D341Med (cell line): ENCODE measurements at regions not wholly inside any gene's neighbourhood (a gene's known extent, or its start where the extent isn't known, plus 50 kb on each side); places are given as distances from the start of the nearest gene placed in this dataset.
A peak's percentile ranks its signal among the peaks of the same experiment; 100 is the strongest.
"Not testable (repeated sequence)": the region's sequence is repeated elsewhere in the genome, so short reads cannot be mapped to it uniquely, and the experiment has no call there.

Experiments
- DNase-seq: peaks from one replicate; pipeline ENCODE4 v3.0.0; 2012; ENCODE audit warnings: low spot score

DNA sequence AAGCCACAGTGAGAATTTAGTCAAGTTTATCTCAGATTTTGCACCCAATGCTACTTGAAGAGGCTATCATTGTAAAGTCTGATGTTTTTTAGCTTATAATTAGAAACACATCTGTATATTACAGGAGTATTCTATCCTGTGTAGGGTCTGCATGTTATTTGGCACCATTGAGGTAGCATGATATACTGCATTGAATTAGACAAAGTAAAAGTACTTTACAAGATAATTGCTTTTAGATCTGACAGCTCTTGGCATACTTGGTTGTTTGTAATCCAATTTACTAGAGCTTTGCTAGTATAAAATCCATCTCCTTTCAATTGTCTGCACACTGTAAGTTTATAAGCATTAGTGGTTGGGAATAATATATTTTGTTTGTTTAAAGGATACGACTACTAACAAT, 714.3 kb downstream of the ANKRD7 start:
- DNase-seq: no peak

DNA sequence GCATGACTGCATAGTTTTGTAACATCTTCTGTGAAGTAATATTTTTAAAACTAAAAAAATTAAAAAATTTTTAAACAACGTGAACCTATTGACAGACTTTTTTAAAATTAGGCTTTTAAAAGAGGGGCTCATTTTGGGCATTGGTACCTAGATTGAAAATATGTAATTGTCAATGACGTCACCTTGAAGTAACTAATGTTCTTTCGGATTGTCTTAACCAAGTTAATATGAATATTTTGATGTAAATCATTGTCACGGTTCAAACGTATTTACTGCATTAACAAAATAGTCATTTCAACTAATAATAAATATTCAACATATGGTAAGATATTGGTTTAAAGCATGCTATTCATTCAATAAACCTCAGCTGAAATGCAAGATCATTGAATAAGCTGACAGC, 719.8 kb downstream of the ANKRD7 start:
- DNase-seq: no peak

DNA sequence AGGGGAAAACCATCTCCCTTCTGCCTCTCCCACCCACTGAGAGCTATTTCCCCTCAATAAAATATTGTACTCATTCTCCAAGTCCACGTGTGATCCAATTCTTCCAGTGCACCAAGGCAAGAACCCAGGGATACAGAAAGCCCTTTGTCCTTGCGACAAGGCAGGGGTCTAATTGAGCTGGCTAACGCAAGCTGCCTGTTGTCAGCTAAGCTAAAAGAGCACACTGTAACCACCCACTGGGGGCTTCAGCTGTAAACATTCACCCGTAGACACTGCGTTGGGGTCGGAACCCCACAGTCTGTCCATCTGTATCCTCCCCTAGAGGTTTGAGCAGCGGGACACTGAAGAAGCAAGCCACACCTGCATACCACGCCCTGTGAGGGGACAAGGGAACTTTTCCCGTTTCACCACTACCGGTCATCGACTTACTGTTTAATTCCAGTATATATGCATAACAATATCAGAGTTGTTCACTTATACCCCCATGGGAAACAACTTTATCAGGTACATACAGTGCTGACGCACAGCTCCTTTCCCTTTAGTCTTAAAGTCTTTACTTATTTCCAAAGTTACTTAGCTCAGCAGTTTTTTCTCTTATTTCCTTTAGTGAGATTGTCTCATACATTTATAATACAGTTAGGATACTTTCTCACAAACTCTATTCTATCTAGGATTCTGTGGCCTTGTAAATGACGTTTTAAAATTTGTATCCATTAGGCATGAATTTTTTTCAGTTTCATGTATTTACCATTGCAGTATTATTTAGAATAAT, 721.6 kb downstream of the ANKRD7 start:
- DNase-seq: no peak

DNA sequence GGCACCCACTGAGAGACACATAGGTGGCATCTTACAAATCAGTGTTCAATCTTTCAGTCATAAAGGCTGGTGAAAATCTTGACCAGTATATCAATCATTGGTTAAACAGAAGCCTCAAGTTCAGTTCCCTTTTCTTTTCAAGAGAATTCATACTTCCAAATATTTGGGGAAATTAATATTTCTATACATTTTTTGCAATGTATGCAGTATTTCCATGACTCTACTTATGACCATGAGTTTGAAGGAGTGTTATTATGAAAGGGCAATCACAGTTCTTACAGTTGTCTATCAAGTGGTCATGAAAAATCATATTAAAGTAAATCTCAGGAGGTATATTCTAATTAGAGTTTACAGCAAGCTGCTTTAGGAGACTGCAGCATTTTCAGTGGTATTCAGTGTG, 724.0 kb downstream of the ANKRD7 start:
- no peak for DNase-seq

DNA sequence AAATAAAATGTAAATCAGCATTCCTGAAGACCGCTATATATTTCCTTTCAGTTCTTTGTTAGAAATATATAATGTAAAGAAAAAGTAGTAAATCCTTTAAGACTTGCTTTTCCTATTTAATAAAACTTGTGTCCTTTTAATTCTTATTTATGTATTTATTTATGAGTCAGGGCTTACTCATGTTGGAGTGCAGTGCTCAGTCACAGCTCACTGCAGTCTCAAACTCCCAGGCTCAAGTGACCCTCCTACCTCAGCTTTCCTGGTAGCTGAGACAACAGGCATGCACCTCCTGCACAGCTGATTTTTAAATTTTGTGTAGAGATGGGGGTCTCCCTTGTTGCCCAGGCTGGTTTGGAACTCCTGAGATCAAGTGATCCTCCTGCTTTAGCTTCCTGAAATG, 724.5 kb downstream of the ANKRD7 start:
- no peak for DNase-seq

DNA sequence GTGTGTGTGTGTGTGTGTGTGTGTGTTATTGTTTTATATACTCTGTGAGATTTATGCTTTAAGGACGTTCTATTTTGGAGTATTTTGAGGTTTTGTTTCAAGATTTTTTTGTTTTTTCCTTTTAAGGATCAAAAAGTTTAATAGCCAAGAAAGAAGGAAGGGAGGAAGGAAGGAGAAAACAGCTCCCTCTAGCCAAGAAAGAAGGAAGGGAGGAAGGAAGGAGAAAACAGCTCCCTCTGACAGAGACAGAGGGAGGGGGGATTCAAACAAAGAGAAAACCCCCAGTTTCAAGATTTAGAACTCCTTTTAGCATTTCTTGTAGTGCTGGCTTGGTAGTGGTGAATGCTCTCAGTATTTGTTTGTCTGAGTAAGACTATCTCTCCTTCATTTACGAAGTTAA, 731.8 kb downstream of the ANKRD7 start:
- DNase-seq: not testable (repeated sequence)

DNA sequence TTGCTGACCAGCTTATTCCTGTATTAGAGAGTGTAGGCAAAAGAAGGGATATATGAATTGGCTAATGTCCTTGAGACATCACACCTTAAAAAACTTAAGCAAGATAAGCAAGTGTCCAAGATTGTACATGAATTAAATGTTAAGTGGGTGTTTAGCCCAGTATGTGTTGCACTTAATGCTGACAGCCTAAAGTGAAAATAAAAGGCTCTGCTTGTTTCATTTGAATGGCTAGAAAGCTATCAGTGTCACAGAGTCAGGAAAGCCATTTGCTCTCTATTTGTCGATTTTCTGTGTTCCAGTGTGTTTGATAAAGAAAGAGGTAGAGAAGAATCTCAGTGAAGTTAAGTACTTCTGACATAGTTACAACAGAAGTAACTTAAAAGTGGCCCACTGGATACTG, 744.9 kb downstream of the ANKRD7 start:
- no peak for DNase-seq

DNA sequence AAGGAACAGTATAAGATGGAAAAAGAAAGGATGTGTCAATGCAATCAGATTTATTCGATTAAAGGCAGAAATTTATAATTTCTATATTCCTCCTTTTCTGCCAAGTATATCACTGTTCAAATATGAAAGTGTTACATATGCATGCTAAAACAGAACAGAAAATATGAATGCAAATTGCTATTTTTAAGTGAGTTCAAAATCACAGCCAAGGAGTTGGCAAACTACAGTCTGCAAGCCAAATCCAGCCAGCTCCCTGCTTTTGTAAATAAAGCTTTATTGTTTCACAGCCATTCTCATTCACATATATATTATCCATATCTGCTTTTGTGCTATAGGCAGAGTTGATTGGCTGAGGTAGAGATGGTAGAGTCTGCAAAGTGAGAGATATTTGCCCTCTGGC, 747.2 kb downstream of the ANKRD7 start:
- DNase-seq: no peak

DNA sequence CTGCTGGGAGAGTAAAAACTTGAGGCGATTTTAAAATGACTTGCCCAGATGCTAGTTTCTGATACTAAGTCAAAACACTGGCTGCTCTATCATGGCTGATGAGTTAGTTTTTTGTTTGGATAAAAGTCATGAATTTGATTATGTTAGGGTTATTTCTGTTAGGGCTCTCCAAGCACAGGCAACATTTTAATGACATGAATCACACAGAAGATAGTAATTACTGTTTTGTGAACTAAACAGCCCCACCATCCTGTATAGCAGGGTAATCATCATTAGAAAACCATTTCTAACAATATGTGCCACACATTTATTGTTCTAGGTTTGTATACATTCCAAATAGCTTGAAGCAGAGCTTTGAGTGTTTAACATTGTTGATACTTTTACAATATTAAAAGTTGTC, 750.3 kb downstream of the ANKRD7 start:
- DNase-seq: no peak

DNA sequence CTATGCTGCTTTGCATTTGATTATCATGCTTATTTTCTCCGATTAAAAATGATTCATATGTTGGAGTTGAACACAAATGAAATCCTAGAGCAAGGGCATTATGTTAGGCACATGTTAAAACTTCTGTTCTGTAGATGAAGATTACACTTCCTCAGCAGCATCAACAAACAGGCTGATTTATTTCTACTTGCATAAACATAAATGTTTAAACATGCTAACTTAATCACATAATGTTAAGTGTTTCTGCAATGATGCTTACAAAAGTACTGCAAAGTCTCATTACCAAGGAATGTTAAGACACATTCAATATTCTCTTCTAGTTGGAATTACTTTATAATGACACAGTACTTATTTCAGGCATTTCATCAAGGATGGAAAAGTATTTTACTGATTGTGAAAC, 770.8 kb downstream of the ANKRD7 start:
- no peak for DNase-seq

DNA sequence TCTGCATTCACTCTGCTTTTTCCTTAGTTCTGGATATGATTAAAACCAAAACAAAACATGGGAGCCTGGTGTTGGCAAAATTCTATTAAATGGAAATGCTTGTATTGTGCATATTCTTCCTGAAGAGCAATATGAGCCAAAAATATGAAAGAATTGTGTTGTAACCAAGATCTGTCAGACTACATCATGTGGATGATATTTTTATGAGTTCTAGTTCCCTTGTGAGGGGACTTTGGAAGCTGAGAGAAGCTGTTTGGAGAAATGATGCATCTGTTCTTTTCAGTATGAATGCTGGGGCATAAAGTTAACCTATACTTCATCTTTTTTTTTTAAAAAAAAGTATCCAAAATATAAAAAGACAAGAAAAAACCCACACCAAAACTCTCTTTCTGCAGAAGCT, 782.7 kb downstream of the ANKRD7 start:
- no peak for DNase-seq

DNA sequence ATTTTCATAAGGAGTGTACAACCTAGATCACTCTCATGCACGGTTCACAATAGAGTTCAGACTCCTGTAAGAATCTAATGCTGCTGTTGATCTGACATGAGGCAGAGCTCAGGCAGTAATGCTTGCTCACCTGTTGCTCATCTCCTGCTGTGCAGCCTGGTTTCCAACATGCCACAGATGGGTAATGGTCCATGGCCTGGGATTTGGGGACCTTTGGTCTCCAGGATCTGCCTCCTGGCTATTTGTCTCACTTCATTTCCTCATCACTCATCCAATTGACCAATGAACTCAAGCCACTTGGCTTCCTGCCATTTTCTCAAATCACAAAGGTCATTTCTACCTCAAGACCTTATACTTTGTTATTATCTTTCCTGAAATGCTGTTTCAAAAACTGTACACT, 786.1 kb downstream of the ANKRD7 start:
- DNase-seq: no peak

DNA sequence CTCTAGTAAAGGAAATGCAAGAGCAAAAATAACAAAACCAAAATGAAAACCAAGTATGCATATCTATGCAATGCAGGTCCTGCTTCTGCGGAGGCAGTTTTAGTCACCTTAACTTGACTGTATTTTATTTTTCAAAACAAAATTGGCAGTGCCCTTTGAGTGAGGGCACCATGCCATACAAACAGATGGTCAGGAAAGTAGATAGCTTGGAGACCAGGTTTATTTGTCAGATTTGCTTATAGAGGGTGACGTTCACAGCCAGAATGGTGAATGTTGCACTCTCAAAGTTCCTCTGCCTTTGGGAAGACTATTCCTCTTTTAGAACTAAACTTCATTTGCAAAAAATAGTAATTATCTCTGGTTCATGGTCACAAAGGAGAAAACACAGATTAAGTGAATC, 801.9 kb downstream of the ANKRD7 start:
- no peak for DNase-seq

DNA sequence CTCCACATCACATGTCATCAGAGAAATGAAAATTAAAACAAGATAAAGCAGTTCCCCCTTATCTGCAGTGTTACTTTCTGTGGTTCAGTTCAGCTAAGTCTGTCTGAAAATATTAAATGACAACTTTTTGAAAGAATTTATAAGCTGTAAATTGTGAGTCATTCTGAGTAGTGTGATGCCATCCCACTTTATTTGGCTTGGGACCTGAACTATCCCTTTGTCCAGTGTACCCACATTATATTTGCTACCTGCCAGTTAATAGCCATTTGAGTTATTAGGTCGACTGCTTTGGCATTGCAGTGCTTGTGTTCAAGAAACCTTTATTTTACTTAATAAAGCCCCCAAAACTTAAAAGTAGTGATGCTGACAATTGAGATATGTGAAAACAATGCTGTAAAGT, 804.2 kb downstream of the ANKRD7 start:
- DNase-seq: no peak

DNA sequence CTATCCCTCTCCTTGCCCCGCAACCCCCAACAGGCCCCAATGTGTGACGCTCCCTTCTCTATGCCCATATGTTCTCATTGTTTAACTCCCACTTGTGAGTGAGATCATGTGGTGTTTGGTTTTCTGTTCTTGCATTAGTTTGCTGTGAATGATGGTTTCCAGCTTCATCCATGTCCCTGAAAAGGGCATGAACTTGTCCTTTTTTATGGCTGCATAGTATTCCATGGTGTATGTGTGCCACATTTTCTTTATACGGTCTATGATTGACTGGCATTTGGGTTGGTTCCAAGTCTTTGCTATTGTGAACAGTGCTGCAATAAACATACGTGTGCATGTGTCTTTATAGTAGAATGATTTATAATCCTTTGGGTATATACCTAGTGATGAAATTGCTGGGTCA, 807.6 kb downstream of the ANKRD7 start:
- not testable (repeated sequence) for DNase-seq

DNA sequence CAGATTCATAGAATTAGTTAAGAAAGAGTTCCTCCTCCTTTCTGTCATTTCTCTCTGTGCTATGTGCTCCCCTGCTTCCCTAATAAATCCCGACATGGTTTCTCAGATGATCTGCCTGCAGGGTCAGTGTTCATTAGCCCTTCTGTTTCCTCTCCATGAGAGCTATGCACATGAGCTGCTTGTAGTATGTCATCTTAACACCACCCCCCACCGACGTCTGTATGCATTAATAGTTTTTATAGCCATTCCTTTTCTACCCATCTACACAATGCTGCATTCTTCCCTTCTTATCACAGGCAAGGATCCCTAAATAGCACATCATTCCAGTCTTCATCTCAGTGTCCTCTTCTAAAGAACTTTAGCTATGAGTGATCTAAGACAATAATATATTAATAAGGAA, 809.1 kb downstream of the ANKRD7 start:
- no peak for DNase-seq

DNA sequence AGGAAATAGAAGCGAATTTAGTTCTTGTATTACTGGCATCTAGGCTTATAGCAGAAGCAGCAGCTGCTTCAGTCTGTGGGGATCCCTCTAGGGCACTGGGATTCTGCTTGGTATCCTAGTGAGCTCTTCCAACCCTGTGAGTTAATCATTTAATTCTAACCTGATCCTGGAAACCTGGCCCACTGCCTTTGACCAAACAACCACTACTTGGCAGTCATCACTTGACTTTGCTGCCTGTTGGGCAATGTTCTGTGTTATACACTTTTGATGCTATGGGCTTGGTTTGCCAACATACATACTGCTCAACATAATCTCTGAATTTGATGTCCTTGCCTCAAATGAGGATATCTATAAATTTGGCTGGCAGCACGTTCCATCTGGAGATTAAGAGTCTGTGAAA, 813.4 kb downstream of the ANKRD7 start:
- peak; percentile 62 for DNase-seq

DNA sequence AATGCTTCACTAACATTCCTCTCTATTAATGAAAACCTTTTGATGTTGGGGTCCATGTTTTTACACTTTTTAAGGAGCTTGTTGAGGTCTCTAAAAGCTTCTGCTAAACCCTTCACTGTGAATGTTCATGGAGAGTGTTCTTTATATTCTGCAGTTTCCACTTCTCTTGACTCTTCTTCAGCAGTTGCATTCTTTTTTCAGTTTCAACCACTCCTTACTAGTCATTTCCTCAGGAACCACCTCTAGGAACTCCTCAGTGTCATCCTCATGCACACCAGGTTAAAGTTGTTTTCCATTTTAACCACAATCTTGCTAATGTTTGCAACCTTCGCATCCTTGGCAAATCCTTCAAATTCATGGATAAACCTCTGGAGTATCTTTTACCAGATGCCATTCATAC, 821.6 kb downstream of the ANKRD7 start:
- no peak for DNase-seq

DNA sequence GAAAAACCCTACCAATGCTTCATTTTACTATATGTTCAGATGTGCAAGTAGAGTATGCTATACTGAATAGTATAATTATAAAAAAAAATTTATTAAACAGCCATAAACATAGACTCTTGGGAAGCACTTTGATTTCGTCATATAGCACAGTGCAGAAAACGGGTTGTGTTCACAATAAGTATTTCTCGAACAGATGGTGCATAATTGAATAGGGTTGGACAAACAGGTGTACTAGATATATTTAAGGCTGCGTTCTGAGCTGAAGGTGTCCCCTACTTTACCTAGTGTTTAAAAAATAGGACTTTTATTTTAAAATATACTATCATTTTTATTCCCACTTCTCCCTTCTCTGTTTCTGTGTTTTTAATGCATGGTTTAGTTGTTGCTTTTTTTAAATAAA, 841.5 kb downstream of the ANKRD7 start:
- no peak for DNase-seq

DNA sequence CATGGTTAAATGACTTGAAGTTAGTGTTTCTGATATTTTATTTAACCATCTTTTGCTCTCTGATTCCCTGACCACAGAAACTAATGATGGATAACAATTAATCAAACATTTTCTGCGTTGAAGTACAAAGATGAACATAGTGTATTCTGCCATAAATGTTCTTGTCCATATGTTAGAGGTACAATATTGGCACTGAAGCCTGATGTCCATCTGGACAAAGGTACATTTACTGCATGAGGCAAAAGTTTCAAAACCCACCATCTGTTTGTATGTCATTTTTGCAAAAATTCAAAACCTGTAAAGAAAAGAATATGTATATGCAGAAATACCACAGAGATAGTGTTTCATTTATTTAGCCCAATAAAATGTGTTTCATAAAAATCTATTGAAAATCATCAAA, 861.5 kb downstream of the ANKRD7 start:
- DNase-seq: no peak

DNA sequence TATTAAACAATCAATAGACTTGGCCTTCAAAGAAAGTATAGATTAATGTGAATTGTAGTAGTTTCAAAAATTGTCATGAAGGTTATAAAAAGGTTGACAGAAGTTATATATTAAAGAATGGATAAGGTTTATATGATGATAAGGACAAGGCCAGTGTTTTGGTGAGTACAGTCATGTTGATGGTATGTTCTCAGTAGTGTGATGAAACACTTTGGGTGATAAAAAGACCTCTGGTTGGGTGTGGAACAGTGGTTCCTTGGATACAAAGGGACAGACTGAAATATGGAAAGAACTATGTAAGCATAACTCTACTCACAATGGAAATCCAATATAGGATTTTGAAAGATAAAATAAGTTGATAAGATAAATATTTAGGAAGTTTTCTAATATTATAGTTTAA, 866.3 kb downstream of the ANKRD7 start:
- no peak for DNase-seq

DNA sequence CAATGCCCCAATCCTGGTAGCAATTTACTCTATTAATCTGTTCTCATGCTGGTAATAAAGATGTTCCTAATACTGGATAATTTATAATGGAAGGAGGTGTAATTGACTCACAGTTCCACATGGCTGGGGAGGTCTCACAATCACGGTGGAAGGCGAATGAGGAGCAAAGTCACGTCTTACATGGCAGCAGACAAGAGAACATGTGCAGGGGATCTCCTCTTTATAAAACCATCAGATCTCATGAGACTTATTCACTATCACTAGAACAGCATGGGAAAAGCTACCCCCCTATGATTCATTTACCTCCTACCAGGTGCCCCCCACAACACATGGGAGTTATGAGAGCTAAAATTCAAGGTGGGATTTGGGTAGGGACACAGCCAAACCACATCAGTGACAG, 872.2 kb downstream of the ANKRD7 start:
- no peak for DNase-seq

DNA sequence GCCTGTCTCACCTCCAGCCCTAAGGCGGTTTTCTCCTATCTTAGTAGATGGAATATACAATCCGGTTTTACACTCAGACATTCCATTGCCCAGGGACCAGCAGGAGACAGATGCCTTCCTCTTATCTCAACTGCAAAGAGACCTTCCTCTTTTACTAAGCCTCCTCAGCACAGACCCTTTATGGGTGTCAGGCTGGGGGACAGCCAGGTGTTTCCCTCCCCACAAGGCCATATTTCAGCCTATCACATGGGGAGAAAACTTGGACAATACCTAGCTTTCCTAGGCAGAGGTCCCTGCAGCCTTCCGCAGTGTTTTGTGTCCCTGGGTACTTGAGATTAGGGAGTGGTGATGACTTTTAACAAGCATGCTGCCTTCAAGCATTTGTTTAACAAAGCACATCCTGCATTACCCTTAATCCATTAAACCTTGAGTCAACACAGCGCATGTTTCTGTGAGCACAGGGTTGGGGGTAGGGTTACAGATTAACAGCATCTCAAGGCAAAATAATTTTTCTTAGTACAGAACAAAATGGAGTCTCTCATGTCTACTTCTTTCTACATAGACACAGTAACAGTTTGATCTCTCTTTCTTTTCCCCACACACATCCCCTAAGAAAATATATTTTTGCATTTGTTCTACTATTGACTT, 876.2 kb downstream of the ANKRD7 start:
- not testable (repeated sequence) for DNase-seq

DNA sequence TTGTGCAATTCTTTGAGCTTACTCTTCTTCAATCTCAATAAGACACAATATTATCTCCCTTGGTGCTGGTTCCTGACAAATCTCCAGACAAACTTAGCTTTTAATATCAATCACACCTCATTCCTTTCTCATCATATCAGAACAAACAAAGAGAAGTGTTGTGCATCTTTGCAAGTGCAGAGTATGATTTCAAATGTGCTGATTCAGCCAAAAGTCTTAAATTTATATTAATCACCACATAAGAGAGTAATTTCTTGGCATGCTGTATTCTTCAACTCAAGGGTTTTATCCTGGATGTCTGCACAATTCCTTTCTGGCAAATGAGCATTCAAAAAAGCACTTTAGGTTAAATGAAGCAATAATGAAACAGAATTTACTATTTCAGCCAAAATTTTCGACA, 877.8 kb downstream of the ANKRD7 start:
- no peak for DNase-seq
